HEK293 (cell line): ENCODE measurements at regions not wholly inside any gene's neighbourhood (a gene's known extent, or its start where the extent isn't known, plus 50 kb on each side); places are given as distances from the start of the nearest gene placed in this dataset.

Experiments used
- CTCF ChIA-PET: fragments of 350-600 bp; formaldehyde crosslinking; extraction: SDS; loops from one replicate; lab custom pipeline; 2021; ENCODE audit warnings: antibody characterized with exemption; lab: Yijun Ruan, JAX
- POLR2A ChIA-PET: fragments of 300-600 bp; formaldehyde crosslinking; extraction: SDS; loops from one replicate; lab custom pipeline; 2020; ENCODE audit warnings: antibody characterized with exemption, inconsistent platforms; lab: Yijun Ruan, JAX
- H3K27ac ChIP-seq: fragments of 200-500 bp; sonication (Bioruptor generic); 2 replicates; pipeline ENCODE4 v1.5.1; 2014; ENCODE audit warnings: low read depth, low read length, control low read depth, inconsistent platforms; ENCODE audit errors: extremely low read depth
- H3K36me3 ChIP-seq, 2 experiments: fragments of 200-500 bp in 1 of 2; sonication (Bioruptor generic) in 1 of 2; 1 replicate in 1 of 2; 2 replicates in 1 of 2; pipeline ENCODE4 v1.5.1; 2014 to 2017; ENCODE audit warnings: inconsistent platforms in 2 of 2, low read length in 2 of 2; ENCODE audit not compliant: control insufficient read depth in 2 of 2, insufficient read depth in 1 of 2
- H3K4me1 ChIP-seq: fragments of 200-500 bp; sonication (Bioruptor generic); 2 replicates; pipeline ENCODE4 v1.5.1; 2014; ENCODE audit warnings: mild to moderate bottlenecking, low read length, inconsistent platforms; ENCODE audit not compliant: control insufficient read depth, insufficient read depth
- H3K4me3 ChIP-seq: 2 replicates; pipeline ENCODE4 v1.5.1; 2011; ENCODE audit warnings: low read depth, mild to moderate bottlenecking, control low read depth, low read length, moderate library complexity
- H3K9me3 ChIP-seq: fragments of 200-500 bp; sonication (Bioruptor generic); 2 replicates; pipeline ENCODE4 v1.5.1; 2014; ENCODE audit warnings: low read depth, low read length, inconsistent platforms; ENCODE audit not compliant: control insufficient read depth, insufficient read depth
- EGR2 ChIP-seq: fragments of 450-650 bp; formaldehyde crosslinking; IDR thresholded peaks from 2 replicates; pipeline ENCODE4 v1.5.1; 2016; ENCODE audit warnings: low read depth, missing biosample characterization, missing genetic modification characterization
- FEZF1 ChIP-seq: fragments of 450-650 bp; formaldehyde crosslinking; IDR thresholded peaks from 2 replicates; pipeline ENCODE4 v1.5.1; 2016; ENCODE audit warnings: missing biosample characterization, missing genetic modification characterization
- HOXA7 ChIP-seq: sonication (generic); formaldehyde crosslinking; IDR thresholded peaks from 2 replicates; pipeline ENCODE4 v1.8.1; 2022; ENCODE audit warnings: missing genetic modification reagents, borderline replicate concordance
- HOXC10 ChIP-seq: sonication (generic); formaldehyde crosslinking; IDR thresholded peaks from 2 replicates; pipeline ENCODE4 v1.8.1; 2023; ENCODE audit warnings: mild to moderate bottlenecking, missing genetic modification reagents
- OSR2 ChIP-seq: fragments of 450-650 bp; formaldehyde crosslinking; IDR thresholded peaks from 2 replicates; pipeline ENCODE4 v1.5.1; 2016; ENCODE audit warnings: missing biosample characterization, missing genetic modification characterization
- PRDM6 ChIP-seq: fragments of 450-650 bp; formaldehyde crosslinking; IDR thresholded peaks from 2 replicates; pipeline ENCODE4 v1.5.1; 2017; ENCODE audit warnings: missing biosample characterization, missing genetic modification characterization
- SCRT1 ChIP-seq: fragments of 450-650 bp; formaldehyde crosslinking; IDR thresholded peaks from 2 replicates; pipeline ENCODE4 v1.5.1; 2016; ENCODE audit warnings: missing biosample characterization, missing genetic modification characterization, borderline replicate concordance
- SCRT2 ChIP-seq: fragments of 450-650 bp; formaldehyde crosslinking; IDR thresholded peaks from 2 replicates; pipeline ENCODE4 v1.5.1; 2016; ENCODE audit warnings: missing biosample characterization, missing genetic modification characterization
- ZBTB20 ChIP-seq: fragments of 450-650 bp; formaldehyde crosslinking; IDR thresholded peaks from 2 replicates; pipeline ENCODE4 v1.5.1; 2016; ENCODE audit warnings: missing biosample characterization, missing genetic modification characterization
- ZBTB44 ChIP-seq: fragments of 450-650 bp; IDR thresholded peaks from 2 replicates; pipeline ENCODE4 v1.5.1; 2018; ENCODE audit warnings: missing biosample characterization, mild to moderate bottlenecking, missing genetic modification characterization
- ZFHX2 ChIP-seq: fragments of 450-650 bp; formaldehyde crosslinking; conservative IDR thresholded peaks from 2 replicates; pipeline ENCODE4 v1.5.1; 2016; ENCODE audit warnings: missing biosample characterization, missing genetic modification characterization
- ZIC2 ChIP-seq: fragments of 450-650 bp; formaldehyde crosslinking; IDR thresholded peaks from 2 replicates; pipeline ENCODE4 v1.5.1; 2016; ENCODE audit warnings: missing biosample characterization, missing genetic modification characterization
- ZNF146 ChIP-seq: fragments of 450-650 bp; formaldehyde crosslinking; IDR thresholded peaks from 2 replicates; pipeline ENCODE4 v1.5.1; 2016; ENCODE audit warnings: missing biosample characterization, missing genetic modification characterization
- ZNF184 ChIP-seq: fragments of 450-650 bp; IDR thresholded peaks from 2 replicates; pipeline ENCODE4 v1.5.1; 2018; ENCODE audit warnings: missing biosample characterization, mild to moderate bottlenecking, missing genetic modification characterization
- ZNF274 ChIP-seq, 2 experiments: fragments of 200-500 bp in 1 of 2; fragments of 450-650 bp in 1 of 2; sonication (Bioruptor generic) in 1 of 2; formaldehyde crosslinking in 1 of 2; IDR thresholded peaks; 2 replicates each; pipeline versions ENCODE4 v1.5.1 to v1.6.1; 2014 to 2016; ENCODE audit warnings: borderline replicate concordance in 1 of 2, inconsistent platforms in 1 of 2, low read length in 1 of 2, missing biosample characterization in 1 of 2, missing genetic modification characterization in 1 of 2
- ZNF341 ChIP-seq: fragments of 450-650 bp; formaldehyde crosslinking; IDR thresholded peaks from 2 replicates; pipeline ENCODE4; 2016; ENCODE audit warnings: low read depth, missing biosample characterization, missing genetic modification characterization
- ZNF596 ChIP-seq: fragments of 450-650 bp; IDR thresholded peaks from 2 replicates; pipeline ENCODE4 v1.5.0; 2018; ENCODE audit warnings: missing biosample characterization, mild to moderate bottlenecking, missing genetic modification characterization, moderate library complexity
- ZNF610 ChIP-seq: fragments of 450-650 bp; formaldehyde crosslinking; IDR thresholded peaks from 2 replicates; pipeline ENCODE4 v1.5.1; 2016; ENCODE audit warnings: missing biosample characterization, missing genetic modification characterization, borderline replicate concordance

- Histone ChIP-seq H3K27ac (no peak overlapping the region), H3K9me3 (no peaks in the 10 kb centered on the region), H3K36me3 (peaks cover 0 to 3% of the 10 kb centered on the region in 2 experiments; a peak in 1 of 3 replicates), H3K4me3 (no peak overlapping the region), H3K4me1 (peaks cover 11% of the 10 kb centered on the region)
- CTCF ChIA-PET, result interaction anchor here (0.9 kb wide), 1 partner anchor 137 kb away, joined by 6 read pairs; no protein-coding TSS in a partner anchor
- POLR2A ChIA-PET, result no interaction called here
- TF ChIP-seq HOXA7 (no peak), ZNF341 (tag by site-specific recombination) (0 out of 2 replicates have a peak, but pooled peaks have one; percentile 19), ZBTB44 (0 out of 2 replicates have a peak, but pooled peaks have one; percentile 14), SCRT1 (tag by site-specific recombination) (no peak), OSR2 (tag by site-specific recombination) (peak; percentile 61; the same call in 1 of the 2 replicates), ZBTB20 (tag by site-specific recombination) (peak; percentile 34; the same call in 1 of the 2 replicates), ZNF184 (tag by site-specific recombination) (0 out of 2 replicates have a peak, but pooled peaks have one; percentile 12), ZNF146 (tag by site-specific recombination) (no peak), PRDM6 (tag by site-specific recombination) (peak; percentile 79)
- TF ChIP-seq, all 188 proteins: peak for 6
These were observed 99.9 kb upstream of the TIAM1 start for GRCh38 chr21:31443736-31444521.

GRCh38 chr21:31442339-31442738, 98.3 kb upstream of the TIAM1 start:
- H3K4me1 ChIP-seq, result peaks cover 11% of the 10 kb centered on the region
- no peak overlapping the region for H3K27ac ChIP-seq
- no peaks in the 10 kb centered on the region for H3K9me3 ChIP-seq
- H3K36me3 ChIP-seq, result peaks cover 0 to 3% of the 10 kb centered on the region in 2 experiments; a peak in 1 of 3 replicates
- no peak for TF ChIP-seq ZNF596 (tag by site-specific recombination)
- TF ChIP-seq ZNF274 (IDR thresholded peaks at IDR 0.05; ENCODE audit: low read length), result no peak
- TF ChIP-seq ZNF274 (tag by site-specific recombination; IDR thresholded peaks at IDR 0.05; ENCODE audit: borderline replicate concordance), result no peak
- TF ChIP-seq ZNF610 (tag by site-specific recombination), result no peak
- TF ChIP-seq HOXC10 (CRISPR knock-in tag), result no peak
- CTCF ChIA-PET, result interaction anchor here (0.9 kb wide), 1 partner anchor 138 kb away, joined by 5 read pairs; no protein-coding TSS in a partner anchor
- POLR2A ChIA-PET, result no interaction called here
- H3K4me3 ChIP-seq, result no peak overlapping the region

GRCh38 chr21:31429506-31429905, 85.4 kb upstream of the TIAM1 start:
- CTCF ChIA-PET, result no interaction called here
- TF ChIP-seq ZIC2 (tag by site-specific recombination) (peak; percentile 68), EGR2 (tag by site-specific recombination) (peak; percentile 57), FEZF1 (tag by site-specific recombination) (no peak), SCRT2 (tag by site-specific recombination) (peak; percentile 76), ZFHX2 (tag by site-specific recombination) (peak; percentile 66)
- TF ChIP-seq, all 188 proteins: peak for 4
- Histone ChIP-seq H3K27ac (no peak overlapping the region), H3K36me3 (peaks cover 0 to 5% of the 10 kb centered on the region in 2 experiments; a peak in 1 of 3 replicates), H3K4me3 (no peak overlapping the region), H3K9me3 (no peaks in the 10 kb centered on the region), H3K4me1 (no peaks in the 10 kb centered on the region)
- POLR2A ChIA-PET, result no interaction called here
